H1 (cell line): ENCODE measurements at regions not wholly inside any gene's neighbourhood (a gene's known extent, or its start where the extent isn't known, plus 50 kb on each side); places are given as distances from the start of the nearest gene placed in this dataset.

Experiments used
- CTCF ChIA-PET: fragments of 300-600 bp; sonication (Branson Sonifier 250); formaldehyde crosslinking; loops from one replicate; lab custom pipeline; 2021; ENCODE audit not compliant: partially characterized antibody; lab: Charles Lee
- POLR2A ChIA-PET: fragments of 300-600 bp; sonication (Branson Sonifier 250); formaldehyde crosslinking; loops from one replicate; lab custom pipeline; 2021; ENCODE audit warnings: inconsistent platforms; ENCODE audit not compliant: partially characterized antibody; lab: Charles Lee
- DNase-seq, 2 experiments: peaks; one replicate each; pipeline versions ENCODE4 v3.0.0 to v3.0.0-alpha.2; 2010 to 2022; ENCODE audit warnings: low spot score in 2 of 2, low read depth in 1 of 2, mixed read lengths in 1 of 2
- FAIRE-seq: peaks from 2 replicates; lab custom pipeline; 2011; peaks lifted over from hg19 to GRCh38; lab: Jason Lieb, UNC
- H2AFZ ChIP-seq: 2 replicates; pipeline ENCODE4 v1.8.1; 2012; ENCODE audit warnings: low read length, inconsistent platforms
- H2AK5ac ChIP-seq: 2 replicates; pipeline ENCODE4 v1.6.1; 2013; ENCODE audit warnings: low read depth, low read length
- H2BK120ac ChIP-seq: replicated peaks from 2 replicates; pipeline ENCODE3; 2013; ENCODE audit warnings: low read depth, low read length, inconsistent platforms
- H2BK12ac ChIP-seq: 2 replicates; pipeline ENCODE4 v1.6.1; 2013; ENCODE audit warnings: low read depth, low read length
- H2BK15ac ChIP-seq: 2 replicates; pipeline ENCODE4 v1.6.1; 2013; ENCODE audit warnings: low read length
- H2BK20ac ChIP-seq: 2 replicates; pipeline ENCODE4 v1.6.1; 2013; ENCODE audit warnings: low read length
- H2BK5ac ChIP-seq: 2 replicates; pipeline ENCODE4 v1.6.1; 2013; ENCODE audit warnings: low read depth, low read length
- H3K14ac ChIP-seq: 2 replicates; pipeline ENCODE4 v1.6.1; 2013; ENCODE audit warnings: inconsistent platforms; ENCODE audit not compliant: insufficient read length
- H3K18ac ChIP-seq: 2 replicates; pipeline ENCODE4 v1.6.1; 2013; ENCODE audit warnings: low read length; ENCODE audit errors: extremely low read depth
- H3K23ac ChIP-seq: 2 replicates; pipeline ENCODE4 v1.6.1; 2013; ENCODE audit warnings: inconsistent platforms; ENCODE audit not compliant: insufficient read length
- H3K23me2 ChIP-seq: 2 replicates; pipeline ENCODE4 v1.6.1; 2013; ENCODE audit warnings: low read depth, low read length
- H3K27ac ChIP-seq: 2 replicates; pipeline ENCODE4 v1.6.1; 2011; ENCODE audit warnings: low read depth, low read length, inconsistent platforms
- H3K27me3 ChIP-seq, 4 experiments: replicated peaks in 1 of 4; 1 replicate in 1 of 4; 2 replicates in 3 of 4; pipeline versions ENCODE4 v1.6.1 to v1.8.1; 2011 to 2013; ENCODE audit warnings: low read length in 3 of 4, mild to moderate bottlenecking in 3 of 4, inconsistent platforms in 2 of 4, mixed read lengths in 2 of 4, moderate library complexity in 1 of 4; ENCODE audit not compliant: control insufficient read depth in 3 of 4, insufficient read depth in 3 of 4; ENCODE audit errors: extremely low read depth in 1 of 4
- H3K36me3 ChIP-seq, 4 experiments: 2 replicates each; pipeline versions ENCODE4 v1.6.1 to v1.8.1; 2011 to 2013; ENCODE audit warnings: mild to moderate bottlenecking in 4 of 4, low read length in 3 of 4, moderate library complexity in 2 of 4, control low read depth in 1 of 4, inconsistent platforms in 1 of 4; ENCODE audit not compliant: insufficient read depth in 4 of 4, control insufficient read depth in 2 of 4
- H3K4ac ChIP-seq: replicated peaks from 2 replicates; pipeline ENCODE3; 2013; ENCODE audit warnings: low read length, low read depth, mixed read lengths, inconsistent platforms; ENCODE audit not compliant: insufficient read length
- H3K4me1 ChIP-seq, 4 experiments: replicated peaks in 1 of 4; 1 replicate in 1 of 4; 2 replicates in 3 of 4; pipeline versions ENCODE4 v1.6.1 to v1.8.1; 2011 to 2013; ENCODE audit warnings: low read length in 3 of 4, inconsistent platforms in 2 of 4, mixed read lengths in 1 of 4; ENCODE audit not compliant: insufficient read depth in 4 of 4, control insufficient read depth in 3 of 4
- H3K4me2 ChIP-seq, 2 experiments: 2 replicates each; pipeline versions ENCODE4 v1.6.1 to v1.8.1; 2011 to 2013; ENCODE audit warnings: low read depth in 2 of 2, low read length in 2 of 2, control low read depth in 1 of 2, inconsistent platforms in 1 of 2, mild to moderate bottlenecking in 1 of 2; ENCODE audit not compliant: insufficient read depth in 1 of 2
- H3K4me3 ChIP-seq, 4 experiments: fragments of 200-600, 300-600 bp in 1 of 4; sonication (generic), shearing (Covaris generic), sonication (Bioruptor Twin) in 1 of 4; 2 replicates each; pipeline versions ENCODE4 v1.5.1 to v1.8.1; 2011 to 2016; ENCODE audit warnings: low read length in 4 of 4, low read depth in 3 of 4, control low read depth in 2 of 4, inconsistent platforms in 2 of 4, mild to moderate bottlenecking in 2 of 4, mixed read lengths in 1 of 4, moderate library complexity in 1 of 4; ENCODE audit not compliant: insufficient read depth in 2 of 4; ENCODE audit errors: extremely low read depth in 1 of 4
- H3K56ac ChIP-seq: replicated peaks from 2 replicates; pipeline ENCODE3; 2013; ENCODE audit warnings: low read depth, mild to moderate bottlenecking, mixed read lengths, low read length, inconsistent platforms; ENCODE audit not compliant: insufficient read length
- H3K79me1 ChIP-seq: 2 replicates; pipeline ENCODE4 v1.6.1; 2013; ENCODE audit warnings: low read depth, low read length, control low read depth
- H3K79me2 ChIP-seq, 2 experiments: 2 replicates each; pipeline versions ENCODE4 v1.6.1 to v1.8.1; 2012 to 2013; ENCODE audit warnings: low read length in 2 of 2, mild to moderate bottlenecking in 2 of 2, inconsistent platforms in 1 of 2; ENCODE audit not compliant: insufficient read depth in 2 of 2, control insufficient read depth in 1 of 2
- H3K9ac ChIP-seq, 4 experiments: replicated peaks in 1 of 4; 1 replicate in 1 of 4; 2 replicates in 3 of 4; pipeline versions ENCODE4 v1.6.1 to v1.8.1; 2011 to 2013; ENCODE audit warnings: low read depth in 3 of 4, low read length in 3 of 4, control low read depth in 2 of 4, mild to moderate bottlenecking in 2 of 4, moderate library complexity in 2 of 4, inconsistent platforms in 1 of 4; ENCODE audit errors: extremely low read depth in 1 of 4
- H3K9me3 ChIP-seq, 2 experiments: 2 replicates each; pipeline versions ENCODE4 v1.6.1 to v1.8.1; 2012 to 2013; ENCODE audit warnings: mild to moderate bottlenecking in 2 of 2, moderate library complexity in 2 of 2, control low read depth in 1 of 2, inconsistent platforms in 1 of 2, low read depth in 1 of 2, low read length in 1 of 2, mixed read lengths in 1 of 2; ENCODE audit not compliant: insufficient read depth in 2 of 2
- H4K20me1 ChIP-seq, 2 experiments: replicated peaks in 1 of 2; 2 replicates each; pipeline versions ENCODE3 to v1.8.1; 2011 to 2013; ENCODE audit warnings: inconsistent platforms in 2 of 2, low read length in 2 of 2, mild to moderate bottlenecking in 1 of 2; ENCODE audit not compliant: insufficient read depth in 2 of 2, control insufficient read depth in 1 of 2
- H4K5ac ChIP-seq: 2 replicates; pipeline ENCODE4 v1.6.1; 2013; ENCODE audit warnings: low read length, low read depth, mixed read lengths, inconsistent platforms; ENCODE audit not compliant: insufficient read length
- H4K8ac ChIP-seq: 2 replicates; pipeline ENCODE4 v1.8.0; 2013; ENCODE audit warnings: mild to moderate bottlenecking, moderate library complexity, low read length, inconsistent platforms; ENCODE audit not compliant: insufficient read depth; ENCODE audit errors: extremely low read depth
- H4K91ac ChIP-seq: replicated peaks from 2 replicates; pipeline ENCODE3; 2013; ENCODE audit warnings: low read length, mixed read lengths, inconsistent platforms; ENCODE audit not compliant: insufficient read length
- JUN ChIP-seq: IDR thresholded peaks from 2 replicates; pipeline ENCODE4 v1.6.1; 2011; ENCODE audit warnings: low read depth, mild to moderate bottlenecking, improper control_type of control experiment, low read length
- JUND ChIP-seq: IDR thresholded peaks from 2 replicates; pipeline ENCODE4 v1.6.1; 2011; ENCODE audit warnings: mild to moderate bottlenecking, improper control_type of control experiment, low read length
- NRF1 ChIP-seq: IDR thresholded peaks from 2 replicates; pipeline ENCODE4 v1.6.1; 2011; ENCODE audit warnings: mild to moderate bottlenecking, low read depth, low read length, improper control_type of control experiment
- POLR2AphosphoS5 ChIP-seq: IDR thresholded peaks from 2 replicates; pipeline ENCODE4 v1.6.1; 2011; ENCODE audit warnings: low read depth, low read length
- SIRT6 ChIP-seq: IDR thresholded peaks from one replicate; pipeline ENCODE4 v1.7.1; 2012; ENCODE audit warnings: low read length, inconsistent platforms
- YY1 ChIP-seq: IDR thresholded peaks from 2 replicates; pipeline ENCODE4 v1.6.1; 2011; ENCODE audit warnings: low read depth, mild to moderate bottlenecking, low read length
- WGBS, 2 experiments: shearing (Covaris generic) in 1 of 2; methylation state at CpG; one replicate each; pipeline versions ENCODE4 v1.1.6 to v1.1.7; 2013 to 2015; ENCODE audit warnings: low lambda C conversion rate in 2 of 2, mixed read lengths in 2 of 2, inconsistent platforms in 1 of 2, low coverage in 1 of 2, missing lambda C conversion rate in 1 of 2; ENCODE audit not compliant: insufficient replicate concordance in 2 of 2, insufficient coverage in 1 of 2, insufficient read length in 1 of 2; ENCODE audit errors: extremely low coverage in 1 of 2, missing lambda C conversion rate in 1 of 2; 5-methylcytosine and 5-hydroxymethylcytosine counted together

DNA sequence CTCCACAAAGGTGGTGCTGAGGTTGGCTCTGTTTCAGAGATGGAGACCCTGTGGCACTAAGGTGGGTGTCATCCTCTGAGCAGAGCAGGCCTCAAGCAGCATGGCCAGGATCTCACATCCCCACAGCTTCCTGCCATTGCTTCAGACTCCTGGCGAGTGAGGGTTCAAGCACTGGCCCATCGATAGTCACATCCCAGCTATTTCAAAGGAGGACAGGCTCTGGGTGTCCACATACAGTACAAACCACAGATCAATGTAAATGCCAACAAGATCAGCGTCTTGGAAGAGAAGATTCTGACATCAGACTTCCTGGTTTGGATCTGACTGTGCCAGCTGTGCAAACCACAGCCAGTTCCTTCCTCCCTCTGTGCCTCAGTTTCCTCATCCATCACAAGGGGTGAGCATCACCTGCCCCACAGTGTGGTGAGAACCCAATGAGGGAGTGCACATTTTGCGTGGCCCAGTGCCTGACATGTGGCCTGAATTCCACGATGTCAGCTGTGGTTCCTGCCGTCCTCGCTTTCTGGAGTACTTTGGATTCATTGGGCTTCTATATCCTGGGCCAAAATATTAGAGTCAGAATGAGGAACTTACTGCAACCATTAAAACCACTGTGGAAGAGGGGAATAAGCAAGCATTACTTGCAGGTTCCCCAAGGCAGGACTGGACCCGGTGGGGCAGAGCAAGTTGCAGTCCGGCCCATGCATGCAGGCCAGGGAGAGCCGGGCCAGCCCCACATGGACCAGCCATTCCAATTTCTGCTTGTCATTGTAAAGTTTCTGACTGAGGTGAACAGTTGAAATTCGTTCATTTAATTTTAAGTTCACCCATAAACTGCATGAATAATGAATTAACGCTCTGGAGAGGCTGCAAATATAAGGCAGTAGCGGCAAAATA lies 236.0 kb downstream of the TTLL2 start:
- no peak overlapping the region for H2AFZ ChIP-seq
- 89% methylated on average over 13 of the region's 13 CpGs; no CpG with 5 or more reads in 1 of the 2 experiments for WGBS, 2 experiments
- H3K79me2 ChIP-seq, result no peaks in the 10 kb centered on the region
- H3K14ac ChIP-seq, result no peak overlapping the region
- no peak overlapping the region for H4K91ac ChIP-seq
- no peak overlapping the region for H3K56ac ChIP-seq
- no peaks in the 10 kb centered on the region; a peak in 1 of 7 replicates for H3K4me1 ChIP-seq
- no peaks in the 10 kb centered on the region for H3K23me2 ChIP-seq
- H3K27ac ChIP-seq, result no peak overlapping the region
- H3K18ac ChIP-seq, result no peak overlapping the region
- POLR2A ChIA-PET, result no interaction called here
- H3K27me3 ChIP-seq, result no peaks in the 10 kb centered on the region; a peak in 2 of 7 replicates
- H4K5ac ChIP-seq, result no peak overlapping the region
- H4K8ac ChIP-seq, result no peak overlapping the region
- no peaks in the 10 kb centered on the region for H3K79me1 ChIP-seq
- H3K4ac ChIP-seq, result no peak overlapping the region
- H2BK120ac ChIP-seq, result no peak overlapping the region
- H2BK20ac ChIP-seq, result no peak overlapping the region
- no peak overlapping the region for H2AK5ac ChIP-seq
- no peak overlapping the region for H2BK15ac ChIP-seq
- H4K20me1 ChIP-seq, result no peaks in the 10 kb centered on the region
- no peak overlapping the region for H3K23ac ChIP-seq
- H3K4me3 ChIP-seq, result no peak overlapping the region
- no peak overlapping the region for H3K4me2 ChIP-seq
- CTCF ChIA-PET, result interaction anchor here (0.8 to 1.0 kb wide), 2 partner anchors 13 to 499 kb away, joined by 3 read pairs; no protein-coding TSS in a partner anchor
- no peaks in the 10 kb centered on the region for H3K36me3 ChIP-seq
- DNase-seq, result peak in 1 of 2 experiments; percentile 10
- no peak for FAIRE-seq
- H2BK5ac ChIP-seq, result no peak overlapping the region
- no peaks in the 10 kb centered on the region for H3K9me3 ChIP-seq
- no peak overlapping the region for H2BK12ac ChIP-seq
- no peak overlapping the region for H3K9ac ChIP-seq
- TF ChIP-seq SIRT6, result no peak
- TF ChIP-seq YY1, result no peak
- TF ChIP-seq POLR2AphosphoS5, result no peak
- TF ChIP-seq JUN, result no peak
- no peak for TF ChIP-seq NRF1
- TF ChIP-seq JUND, result no peak
